Left lung (tissue), 4 donors: ENCODE measurements at regions not wholly inside any gene's neighbourhood (a gene's known extent, or its start where the extent isn't known, plus 50 kb on each side); places are given as distances from the start of the nearest gene placed in this dataset.
A peak's percentile ranks its signal among the peaks of the same experiment; 100 is the strongest.

Experiments
- ATAC-seq: fragments of 200-7000 bp; cut with Tn5 transposase; one replicate; pipeline ENCODE4 v1.9.1; 2020; ENCODE audit warnings: moderate library complexity
- DNase-seq, 4 donors: peaks; one replicate each; pipeline ENCODE4 v3.0.0-alpha.2; 2013 to 2020
- H3K27ac ChIP-seq, 2 donors: fragments of 200-600 bp; sonication (generic) in 1 of 2; one replicate each; pipeline versions ENCODE4 v1.5.0 to v1.8.0; 2020 to 2021
- H3K27me3 ChIP-seq, 2 donors: fragments of 200-600 bp; sonication (generic) in 1 of 2; one replicate each; pipeline versions ENCODE4 v1.5.0 to v1.8.0; 2020 to 2021
- H3K36me3 ChIP-seq, 2 donors: fragments of 200-600 bp; sonication (generic) in 1 of 2; one replicate each; pipeline versions ENCODE4 v1.5.0 to v1.8.0; 2020 to 2021
- H3K4me1 ChIP-seq, 2 donors: fragments of 200-600 bp; one replicate each; pipeline ENCODE4 v1.8.0; 2021
- H3K4me3 ChIP-seq, 2 donors: fragments of 200-600 bp; sonication (generic) in 1 of 2; one replicate each; pipeline versions ENCODE4 v1.5.0 to v1.8.0; 2020 to 2021; ENCODE audit warnings: mild to moderate bottlenecking in 1 of 2
- H3K9me3 ChIP-seq, 2 donors: fragments of 200-600 bp; sonication (generic) in 1 of 2; one replicate each; pipeline versions ENCODE4 v1.5.0 to v1.8.0; 2020 to 2021
- CTCF ChIP-seq, 2 donors: fragments of 200-600 bp; sonication (generic) in 1 of 2; IDR thresholded peaks; one replicate each; pipeline versions ENCODE4 v1.5.0 to v1.8.0; 2021; ENCODE audit warnings: antibody characterized with exemption in 2 of 2
- intact Hi-C, 2 donors: fragments of 100-400 bp; cut with DNase I; formaldehyde crosslinking; loops; one replicate each; pipeline versions ENCODE4 v1.11.2 to v1.14.2; 2022
- donor health status: DM: no; HTN: yes; CAD: no.
- donor health status: DM: no; HTN: no; CAD: no.

- Histone ChIP-seq H3K27me3 (no peaks in the 10 kb centered on the region), H3K4me1 (no peaks in the 10 kb centered on the region), H3K4me3 (no peak overlapping the region), H3K9me3 (no peaks in the 10 kb centered on the region), H3K27ac (no peak overlapping the region), H3K36me3 (no peaks in the 10 kb centered on the region)
- ATAC-seq (no peak), DNase-seq (no peak)
- intact Hi-C loops, result no loop called here
- no peak for TF ChIP-seq CTCF (IDR thresholded peaks at IDR 0.05)
Observed at GRCh38 chr14:85391892-85392291, 138.1 kb upstream of the FLRT2 start.

GRCh38 chr14:85399186-85399585 lies 130.8 kb upstream of the FLRT2 start:
- Histone ChIP-seq H3K9me3 (no peaks in the 10 kb centered on the region), H3K27me3 (no peaks in the 10 kb centered on the region), H3K4me3 (no peak overlapping the region), H3K36me3 (no peaks in the 10 kb centered on the region), H3K4me1 (no peaks in the 10 kb centered on the region), H3K27ac (no peak overlapping the region)
- DNase-seq (no peak), ATAC-seq (peak; percentile 22)
- no peak for TF ChIP-seq CTCF (IDR thresholded peaks at IDR 0.05)
- intact Hi-C loops, result no loop called here

GRCh38 chr14:85400678-85401077 lies 129.3 kb upstream of the FLRT2 start:
- no peak for DNase-seq
- no peak for TF ChIP-seq CTCF (IDR thresholded peaks at IDR 0.05)
- H3K36me3 ChIP-seq, result no peaks in the 10 kb centered on the region

GRCh38 chr14:85401384-85401783 lies 128.6 kb upstream of the FLRT2 start:
- no peaks in the 10 kb centered on the region for H3K36me3 ChIP-seq
- ATAC-seq, result no peak
- no peak for TF ChIP-seq CTCF (IDR thresholded peaks at IDR 0.05)
- intact Hi-C loops, result no loop called here
- H3K27ac ChIP-seq, result no peak overlapping the region
- no peak for DNase-seq
- H3K4me3 ChIP-seq, result no peak overlapping the region
- no peaks in the 10 kb centered on the region for H3K9me3 ChIP-seq
- no peaks in the 10 kb centered on the region for H3K4me1 ChIP-seq
- no peaks in the 10 kb centered on the region for H3K27me3 ChIP-seq

More at GRCh38 chr14:85400678-85401077, 129.3 kb upstream of the FLRT2 start:
- Histone ChIP-seq H3K4me3 (no peak overlapping the region), H3K9me3 (no peaks in the 10 kb centered on the region), H3K27me3 (no peaks in the 10 kb centered on the region), H3K27ac (no peak overlapping the region), H3K4me1 (no peaks in the 10 kb centered on the region)
- ATAC-seq, result no peak
- intact Hi-C loops, result no loop called here

- DNase-seq (no peak), ATAC-seq (peak; percentile 89)
- Histone ChIP-seq H3K27me3 (no peaks in the 10 kb centered on the region), H3K9me3 (no peaks in the 10 kb centered on the region), H3K4me1 (no peaks in the 10 kb centered on the region), H3K36me3 (no peaks in the 10 kb centered on the region), H3K27ac (no peak overlapping the region), H3K4me3 (no peak overlapping the region)
- no peak for TF ChIP-seq CTCF (IDR thresholded peaks at IDR 0.05)
- intact Hi-C loops, result no loop called here
Observed at GRCh38 chr14:85402569-85403162, 127.3 kb upstream of the FLRT2 start.
